ENCODE measurements at regions not wholly inside any gene's neighbourhood (a gene's known extent, or its start where the extent isn't known, plus 50 kb on each side); places are given as distances from the start of the nearest gene placed in this dataset.

- Histone ChIP-seq H3K4me1 (no peaks in the 10 kb centered on the region), H3K36me3 (no peaks in the 10 kb centered on the region), H3K9me3 (no peaks in the 10 kb centered on the region), H3K27ac (no peak overlapping the region), H3K4me3 (no peak overlapping the region), H3K27me3 (no peaks in the 10 kb centered on the region)
- TF ChIP-seq EP300 (IDR thresholded peaks at IDR 0.05) (no peak), CTCF (IDR thresholded peaks at IDR 0.05) (no peak), POLR2A (IDR thresholded peaks at IDR 0.05) (no peak), POLR2AphosphoS5 (IDR thresholded peaks at IDR 0.05) (no peak)
- no peak for DNase-seq (ENCODE audit: low spot score in 2 of 2)
- 86% methylated on average over 1 of the region's 1 CpG for WGBS
Observed at GRCh38 chr2:224248944-224249371, 152.9 kb downstream of the FAM124B start.

- no peak for TF ChIP-seq POLR2AphosphoS5 (IDR thresholded peaks at IDR 0.05)
- no peak for TF ChIP-seq EP300 (IDR thresholded peaks at IDR 0.05)
- no peak for TF ChIP-seq CTCF (IDR thresholded peaks at IDR 0.05)
- TF ChIP-seq POLR2A (IDR thresholded peaks at IDR 0.05) = no peak
- Histone ChIP-seq H3K27me3 (no peaks in the 10 kb centered on the region), H3K4me3 (no peak overlapping the region), H3K36me3 (no peaks in the 10 kb centered on the region), H3K27ac (no peak overlapping the region), H3K9me3 (no peaks in the 10 kb centered on the region), H3K4me1 (no peaks in the 10 kb centered on the region)
- WGBS = 83% methylated on average over 1 of the region's 1 CpG
- DNase-seq (ENCODE audit: low spot score in 2 of 2) = no peak
Observed at GRCh38 chr2:224242561-224242960, 159.3 kb downstream of the FAM124B start.

- no peak for DNase-seq (ENCODE audit: low spot score in 2 of 2)
- no peaks in the 10 kb centered on the region for H3K36me3 ChIP-seq
- TF ChIP-seq POLR2AphosphoS5 (IDR thresholded peaks at IDR 0.05) (no peak), EP300 (IDR thresholded peaks at IDR 0.05) (no peak), POLR2A (IDR thresholded peaks at IDR 0.05) (no peak), CTCF (IDR thresholded peaks at IDR 0.05) (no peak)
- H3K4me3 ChIP-seq = no peak overlapping the region
- H3K4me1 ChIP-seq = no peaks in the 10 kb centered on the region
- H3K27ac ChIP-seq = no peak overlapping the region
- no peaks in the 10 kb centered on the region for H3K27me3 ChIP-seq
- H3K9me3 ChIP-seq = no peaks in the 10 kb centered on the region
- WGBS = 83% methylated on average over 3 of the region's 3 CpGs
Observed at GRCh38 chr2:224241812-224242211, 160.1 kb downstream of the FAM124B start.

- no peak overlapping the region for H3K27ac ChIP-seq
- no peak overlapping the region for H3K4me3 ChIP-seq
- no peaks in the 10 kb centered on the region for H3K36me3 ChIP-seq
- DNase-seq (ENCODE audit: low spot score in 2 of 2) = no peak
- no peaks in the 10 kb centered on the region for H3K4me1 ChIP-seq
- H3K9me3 ChIP-seq = no peaks in the 10 kb centered on the region
- 60% methylated on average over 1 of the region's 1 CpG for WGBS
- no peak for TF ChIP-seq CTCF (IDR thresholded peaks at IDR 0.05)
- TF ChIP-seq POLR2AphosphoS5 (IDR thresholded peaks at IDR 0.05) = no peak
- no peak for TF ChIP-seq POLR2A (IDR thresholded peaks at IDR 0.05)
- TF ChIP-seq EP300 (IDR thresholded peaks at IDR 0.05) = no peak
- H3K27me3 ChIP-seq = no peaks in the 10 kb centered on the region
Observed at GRCh38 chr2:224241001-224241400, 160.9 kb downstream of the FAM124B start.

GRCh38 chr2:224223851-224224555 is 177.9 kb downstream of the FAM124B start:
- WGBS = 67% methylated on average over 2 of the region's 2 CpGs
- Histone ChIP-seq H3K27ac (no peak overlapping the region), H3K4me3 (no peak overlapping the region), H3K4me1 (no peaks in the 10 kb centered on the region), H3K27me3 (no peaks in the 10 kb centered on the region), H3K9me3 (no peaks in the 10 kb centered on the region), H3K36me3 (no peaks in the 10 kb centered on the region)
- TF ChIP-seq POLR2AphosphoS5 (IDR thresholded peaks at IDR 0.05) = no peak
- DNase-seq (ENCODE audit: low spot score in 2 of 2) = no peak

GRCh38 chr2:224222974-224223373 is 178.9 kb downstream of the FAM124B start:
- DNase-seq (ENCODE audit: low spot score in 2 of 2) = no peak
- no peaks in the 10 kb centered on the region for H3K36me3 ChIP-seq
- WGBS = 45% methylated on average over 1 of the region's 1 CpG
- no peak overlapping the region for H3K27ac ChIP-seq
- H3K9me3 ChIP-seq = no peaks in the 10 kb centered on the region
- H3K4me3 ChIP-seq = no peak overlapping the region
- H3K4me1 ChIP-seq = no peaks in the 10 kb centered on the region
- TF ChIP-seq CTCF (IDR thresholded peaks at IDR 0.05) (no peak), EP300 (IDR thresholded peaks at IDR 0.05) (no peak), POLR2AphosphoS5 (IDR thresholded peaks at IDR 0.05) (no peak), POLR2A (IDR thresholded peaks at IDR 0.05) (no peak)
- no peaks in the 10 kb centered on the region for H3K27me3 ChIP-seq

Data from suprapubic skin (tissue), 4 donors.